HG03064 (cell line): ENCODE measurements at regions not wholly inside any gene's neighbourhood (a gene's known extent, or its start where the extent isn't known, plus 50 kb on each side); places are given as distances from the start of the nearest gene placed in this dataset.
"Not testable (repeated sequence)": the region's sequence is repeated elsewhere in the genome, so short reads cannot be mapped to it uniquely, and the experiment has no call there.

ENCODE experiments used
- ATAC-seq: cut with Tn5 transposase; IDR thresholded peaks from one replicate; pipeline ENCODE4 v1.9.1; 2021; ENCODE audit warnings: low read depth; ENCODE audit not compliant: unreplicated experiment

GRCh38 chr20:39961637-39962244, 727.3 kb downstream of the MAFB start:
- ATAC-seq: no peak

GRCh38 chr20:39960522-39961428, 728.3 kb downstream of the MAFB start:
- no peak for ATAC-seq

- ATAC-seq: not testable (repeated sequence)
Measured at GRCh38 chr20:39957911-39958310, 731.1 kb downstream of the MAFB start.

- ATAC-seq: no peak
Measured at GRCh38 chr20:39954621-39955020, 734.4 kb downstream of the MAFB start.

GRCh38 chr20:39946931-39947330, 742.1 kb downstream of the MAFB start:
- ATAC-seq: no peak

- no peak for ATAC-seq
Measured at GRCh38 chr20:39946053-39946810, 742.8 kb downstream of the MAFB start.

GRCh38 chr20:39944861-39945260, 744.2 kb downstream of the MAFB start:
- no peak for ATAC-seq

- no peak for ATAC-seq
Measured at GRCh38 chr20:39943336-39943735, 745.7 kb downstream of the MAFB start.

GRCh38 chr20:39941245-39941644, 747.8 kb downstream of the MAFB start:
- no peak for ATAC-seq

- no peak for ATAC-seq
Measured at GRCh38 chr20:39939241-39939865, 749.7 kb downstream of the MAFB start.

- ATAC-seq: no peak
Measured at GRCh38 chr20:39936401-39936800, 752.6 kb downstream of the MAFB start.

GRCh38 chr20:39935901-39936300, 753.1 kb downstream of the MAFB start:
- ATAC-seq: no peak

GRCh38 chr20:39916236-39916765, 772.7 kb downstream of the MAFB start:
- no peak for ATAC-seq

- no peak for ATAC-seq
Measured at GRCh38 chr20:39913274-39913673, 775.8 kb downstream of the MAFB start.

- no peak for ATAC-seq
Measured at GRCh38 chr20:39911497-39911896, 777.5 kb downstream of the MAFB start.

GRCh38 chr20:39910536-39910935, 778.5 kb downstream of the MAFB start:
- ATAC-seq: no peak

- no peak for ATAC-seq
Measured at GRCh38 chr20:39909447-39909846, 779.6 kb downstream of the MAFB start.

- ATAC-seq: no peak
Measured at GRCh38 chr20:39904476-39905112, 784.4 kb downstream of the MAFB start.

- ATAC-seq: no peak
Measured at GRCh38 chr20:39903806-39904465, 785.1 kb downstream of the MAFB start.

GRCh38 chr20:39899881-39900280, 789.2 kb downstream of the MAFB start:
- ATAC-seq: no peak
